Vagina (tissue), 2 donors: ENCODE measurements at regions not wholly inside any gene's neighbourhood (a gene's known extent, or its start where the extent isn't known, plus 50 kb on each side); places are given as distances from the start of the nearest gene placed in this dataset.

Experiments used
- POLR2A ChIP-seq, 2 donors: fragments of 450-650 bp; IDR thresholded peaks; one replicate each; pipeline ENCODE4 v1.6.1; 2017; ENCODE audit warnings: antibody characterized with exemption in 2 of 2, mild to moderate bottlenecking in 2 of 2, moderate library complexity in 2 of 2
- POLR2AphosphoS5 ChIP-seq, 2 donors: sonication (generic); formaldehyde crosslinking; IDR thresholded peaks; one replicate each; pipeline ENCODE4 v1.9.0; 2017; ENCODE audit warnings: antibody characterized with exemption in 2 of 2, mild to moderate bottlenecking in 2 of 2, low read depth in 1 of 2; ENCODE audit not compliant: insufficient read depth in 1 of 2
- TF ChIP-seq, protein P1 (sequence below), 3 experiments: fragments of 450-650 bp in 2 of 3; fragments of 200-600 bp in 1 of 3; sonication (generic) in 1 of 3; IDR thresholded peaks; one replicate each; pipeline ENCODE4 v1.5.1; 2017 to 2019; ENCODE audit warnings: antibody characterized with exemption in 3 of 3, mild to moderate bottlenecking in 2 of 3, moderate library complexity in 2 of 3

GRCh38 chr4:160872491-160872890 lies 1291.3 kb downstream of the FSTL5 start:
- no peak for TF ChIP-seq POLR2AphosphoS5 (IDR thresholded peaks at IDR 0.05; ENCODE audit: insufficient read depth in 1 of 2, low read depth in 1 of 2)
- TF ChIP-seq, protein P1, sequence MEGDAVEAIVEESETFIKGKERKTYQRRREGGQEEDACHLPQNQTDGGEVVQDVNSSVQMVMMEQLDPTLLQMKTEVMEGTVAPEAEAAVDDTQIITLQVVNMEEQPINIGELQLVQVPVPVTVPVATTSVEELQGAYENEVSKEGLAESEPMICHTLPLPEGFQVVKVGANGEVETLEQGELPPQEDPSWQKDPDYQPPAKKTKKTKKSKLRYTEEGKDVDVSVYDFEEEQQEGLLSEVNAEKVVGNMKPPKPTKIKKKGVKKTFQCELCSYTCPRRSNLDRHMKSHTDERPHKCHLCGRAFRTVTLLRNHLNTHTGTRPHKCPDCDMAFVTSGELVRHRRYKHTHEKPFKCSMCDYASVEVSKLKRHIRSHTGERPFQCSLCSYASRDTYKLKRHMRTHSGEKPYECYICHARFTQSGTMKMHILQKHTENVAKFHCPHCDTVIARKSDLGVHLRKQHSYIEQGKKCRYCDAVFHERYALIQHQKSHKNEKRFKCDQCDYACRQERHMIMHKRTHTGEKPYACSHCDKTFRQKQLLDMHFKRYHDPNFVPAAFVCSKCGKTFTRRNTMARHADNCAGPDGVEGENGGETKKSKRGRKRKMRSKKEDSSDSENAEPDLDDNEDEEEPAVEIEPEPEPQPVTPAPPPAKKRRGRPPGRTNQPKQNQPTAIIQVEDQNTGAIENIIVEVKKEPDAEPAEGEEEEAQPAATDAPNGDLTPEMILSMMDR (IDR thresholded peaks at IDR 0.05), result no peak
- no peak for TF ChIP-seq POLR2A (IDR thresholded peaks at IDR 0.05)
